ENCODE measurements at regions not wholly inside any gene's neighbourhood (a gene's known extent, or its start where the extent isn't known, plus 50 kb on each side); places are given as distances from the start of the nearest gene placed in this dataset.

DNA sequence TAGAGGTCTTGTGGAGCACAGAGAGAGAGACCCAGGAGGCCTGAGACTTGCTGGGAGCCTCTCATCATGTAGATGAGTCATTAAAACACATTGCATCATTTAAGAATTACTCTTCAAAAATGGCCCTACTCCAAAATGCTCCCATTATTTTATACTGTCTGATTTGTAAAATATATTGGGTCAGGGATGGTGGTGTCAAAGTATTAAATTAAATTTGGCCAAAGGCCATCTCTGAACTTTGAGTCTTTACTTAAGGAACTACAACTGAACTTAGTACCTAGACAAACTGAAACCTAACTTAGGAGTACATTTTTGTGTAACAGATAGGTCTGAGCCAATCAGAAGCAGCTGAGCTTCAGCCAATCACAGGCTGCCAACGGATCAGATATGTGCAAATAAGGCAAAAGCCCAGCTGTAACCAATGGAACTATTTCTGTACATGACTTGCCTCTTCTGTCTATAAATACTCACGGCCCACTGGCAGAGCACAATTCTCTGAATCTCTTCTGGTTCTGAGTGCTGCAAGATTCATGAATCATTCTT, 657.2 kb downstream of the TLE1 start:
- Histone ChIP-seq H3K36me3 (no peaks in the 10 kb centered on the region), H3K4me3 (no peak overlapping the region), H3K27me3 (no peaks in the 10 kb centered on the region), H3K9me3 (ENCODE audit: low read depth) (no peaks in the 10 kb centered on the region), H3F3A (ENCODE audit: low read depth) (no peaks in the 10 kb centered on the region), H3K4me2 (no peak overlapping the region), H3K4me1 (no peaks in the 10 kb centered on the region), H2AFZ (replicated peaks) (peak overlapping the region; percentile 75), H3K9ac (no peak overlapping the region), H3K27ac (no peak overlapping the region), H3K79me2 (ENCODE audit: low read depth) (no peaks in the 10 kb centered on the region), H4K20me1 (ENCODE audit: low read depth) (no peaks in the 10 kb centered on the region)
- Mint-ChIP-seq H3K4me3 (no peak overlapping the region), H3K9me3 (no peaks in the 10 kb centered on the region), H3K4me1 (peaks cover 18% of the 10 kb centered on the region), H3K36me3 (no peaks in the 10 kb centered on the region), H3K27ac (no peak overlapping the region), H3K27me3 (ENCODE audit: insufficient read depth, low read depth) (no peaks in the 10 kb centered on the region)
- TF ChIP-seq EZH2 (IDR thresholded peaks at IDR 0.05) (no peak), EZH2phosphoT487 (IDR thresholded peaks at IDR 0.05) (no peak)
- TF ChIP-seq, protein P1, sequence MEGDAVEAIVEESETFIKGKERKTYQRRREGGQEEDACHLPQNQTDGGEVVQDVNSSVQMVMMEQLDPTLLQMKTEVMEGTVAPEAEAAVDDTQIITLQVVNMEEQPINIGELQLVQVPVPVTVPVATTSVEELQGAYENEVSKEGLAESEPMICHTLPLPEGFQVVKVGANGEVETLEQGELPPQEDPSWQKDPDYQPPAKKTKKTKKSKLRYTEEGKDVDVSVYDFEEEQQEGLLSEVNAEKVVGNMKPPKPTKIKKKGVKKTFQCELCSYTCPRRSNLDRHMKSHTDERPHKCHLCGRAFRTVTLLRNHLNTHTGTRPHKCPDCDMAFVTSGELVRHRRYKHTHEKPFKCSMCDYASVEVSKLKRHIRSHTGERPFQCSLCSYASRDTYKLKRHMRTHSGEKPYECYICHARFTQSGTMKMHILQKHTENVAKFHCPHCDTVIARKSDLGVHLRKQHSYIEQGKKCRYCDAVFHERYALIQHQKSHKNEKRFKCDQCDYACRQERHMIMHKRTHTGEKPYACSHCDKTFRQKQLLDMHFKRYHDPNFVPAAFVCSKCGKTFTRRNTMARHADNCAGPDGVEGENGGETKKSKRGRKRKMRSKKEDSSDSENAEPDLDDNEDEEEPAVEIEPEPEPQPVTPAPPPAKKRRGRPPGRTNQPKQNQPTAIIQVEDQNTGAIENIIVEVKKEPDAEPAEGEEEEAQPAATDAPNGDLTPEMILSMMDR (IDR thresholded peaks at IDR 0.05) = no peak
- DNase-seq (ENCODE audit: low spot score) = no peak

DNA sequence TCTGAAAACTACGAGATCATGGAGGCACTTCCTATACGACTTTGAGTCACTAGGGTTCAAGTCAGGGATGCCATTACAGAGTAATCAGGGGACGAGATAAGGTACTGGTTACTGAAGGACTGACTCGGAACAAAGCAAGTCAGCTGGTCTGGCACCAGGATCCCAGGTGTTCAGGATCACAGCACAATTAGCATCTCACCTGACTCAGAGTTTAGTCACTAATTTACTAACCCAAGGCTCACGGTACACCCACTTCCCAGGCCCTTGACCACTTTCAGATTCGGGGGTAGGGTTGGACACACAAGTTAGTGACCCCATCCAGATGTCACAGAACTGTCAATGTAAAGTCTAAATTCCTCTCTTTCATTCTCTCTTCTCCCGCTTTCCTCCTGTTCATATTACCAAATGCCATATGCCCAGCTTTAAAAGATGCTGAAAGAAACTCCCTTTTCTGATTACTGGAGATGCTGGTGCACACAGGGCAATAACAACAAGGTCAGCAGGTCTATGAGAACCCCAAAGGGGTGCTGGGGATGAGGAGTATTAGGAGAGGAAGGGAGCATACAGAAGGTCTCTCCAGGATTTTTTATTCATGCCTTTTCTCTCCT, 657.8 kb downstream of the TLE1 start:
- peaks cover 18% of the 10 kb centered on the region for H3K4me1 Mint-ChIP-seq
- Histone ChIP-seq H3K27ac (no peak overlapping the region), H4K20me1 (ENCODE audit: low read depth) (no peaks in the 10 kb centered on the region), H3K4me2 (no peak overlapping the region), H3K4me1 (no peaks in the 10 kb centered on the region), H3K27me3 (no peaks in the 10 kb centered on the region), H3K36me3 (no peaks in the 10 kb centered on the region), H3K9me3 (ENCODE audit: low read depth) (no peaks in the 10 kb centered on the region), H3K4me3 (no peak overlapping the region), H2AFZ (replicated peaks) (no peak overlapping the region), H3K9ac (no peak overlapping the region), H3K79me2 (ENCODE audit: low read depth) (no peaks in the 10 kb centered on the region), H3F3A (ENCODE audit: low read depth) (no peaks in the 10 kb centered on the region)
- no peak overlapping the region for H3K4me3 Mint-ChIP-seq
- H3K36me3 Mint-ChIP-seq = no peaks in the 10 kb centered on the region
- no peaks in the 10 kb centered on the region for H3K9me3 Mint-ChIP-seq
- H3K27me3 Mint-ChIP-seq (ENCODE audit: insufficient read depth, low read depth) = no peaks in the 10 kb centered on the region
- no peak overlapping the region for H3K27ac Mint-ChIP-seq
- DNase-seq (ENCODE audit: low spot score) = no peak
- TF ChIP-seq, protein P1 (IDR thresholded peaks at IDR 0.05) = no peak
- TF ChIP-seq EZH2 (IDR thresholded peaks at IDR 0.05) (no peak), EZH2phosphoT487 (IDR thresholded peaks at IDR 0.05) (no peak)

DNA sequence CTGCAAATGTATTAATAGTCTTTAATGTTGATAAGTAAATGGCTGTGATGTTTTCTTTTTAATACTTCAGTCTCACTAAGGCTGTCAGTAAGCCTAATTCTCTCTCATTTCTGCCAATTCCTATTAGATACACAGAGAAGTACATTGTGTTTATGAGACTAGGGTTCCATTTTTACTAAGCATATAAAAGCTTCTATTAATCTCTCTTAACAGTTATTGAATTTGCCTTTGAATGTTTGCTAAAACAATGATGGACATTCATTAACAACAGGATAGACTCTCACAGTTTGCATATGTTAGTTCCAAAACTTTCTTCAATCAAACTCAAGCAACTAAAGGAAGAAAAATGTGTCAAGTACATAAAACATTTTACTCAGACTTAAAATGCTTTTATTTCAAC, 659.3 kb downstream of the TLE1 start:
- Histone ChIP-seq H3K4me1 (no peaks in the 10 kb centered on the region), H3K4me2 (no peak overlapping the region), H3K27ac (no peak overlapping the region), H4K20me1 (ENCODE audit: low read depth) (no peaks in the 10 kb centered on the region), H3K36me3 (no peaks in the 10 kb centered on the region), H3K27me3 (no peaks in the 10 kb centered on the region), H3K9ac (no peak overlapping the region), H3F3A (ENCODE audit: low read depth) (no peaks in the 10 kb centered on the region), H3K79me2 (ENCODE audit: low read depth) (no peaks in the 10 kb centered on the region), H3K4me3 (no peak overlapping the region), H2AFZ (replicated peaks) (no peak overlapping the region), H3K9me3 (ENCODE audit: low read depth) (no peaks in the 10 kb centered on the region)
- H3K36me3 Mint-ChIP-seq = no peaks in the 10 kb centered on the region
- no peaks in the 10 kb centered on the region for H3K9me3 Mint-ChIP-seq
- no peak overlapping the region for H3K27ac Mint-ChIP-seq
- DNase-seq (ENCODE audit: low spot score) = no peak
- H3K4me3 Mint-ChIP-seq = no peak overlapping the region
- peaks cover 18% of the 10 kb centered on the region for H3K4me1 Mint-ChIP-seq
- TF ChIP-seq EZH2phosphoT487 (IDR thresholded peaks at IDR 0.05) = no peak
- TF ChIP-seq, protein P1 (IDR thresholded peaks at IDR 0.05) = no peak
- H3K27me3 Mint-ChIP-seq (ENCODE audit: insufficient read depth, low read depth) = no peaks in the 10 kb centered on the region

Data from neural progenitor cell (in vitro differentiated cells).